ENCODE measurements at regions not wholly inside any gene's neighbourhood (a gene's known extent, or its start where the extent isn't known, plus 50 kb on each side); places are given as distances from the start of the nearest gene placed in this dataset.

DNA sequence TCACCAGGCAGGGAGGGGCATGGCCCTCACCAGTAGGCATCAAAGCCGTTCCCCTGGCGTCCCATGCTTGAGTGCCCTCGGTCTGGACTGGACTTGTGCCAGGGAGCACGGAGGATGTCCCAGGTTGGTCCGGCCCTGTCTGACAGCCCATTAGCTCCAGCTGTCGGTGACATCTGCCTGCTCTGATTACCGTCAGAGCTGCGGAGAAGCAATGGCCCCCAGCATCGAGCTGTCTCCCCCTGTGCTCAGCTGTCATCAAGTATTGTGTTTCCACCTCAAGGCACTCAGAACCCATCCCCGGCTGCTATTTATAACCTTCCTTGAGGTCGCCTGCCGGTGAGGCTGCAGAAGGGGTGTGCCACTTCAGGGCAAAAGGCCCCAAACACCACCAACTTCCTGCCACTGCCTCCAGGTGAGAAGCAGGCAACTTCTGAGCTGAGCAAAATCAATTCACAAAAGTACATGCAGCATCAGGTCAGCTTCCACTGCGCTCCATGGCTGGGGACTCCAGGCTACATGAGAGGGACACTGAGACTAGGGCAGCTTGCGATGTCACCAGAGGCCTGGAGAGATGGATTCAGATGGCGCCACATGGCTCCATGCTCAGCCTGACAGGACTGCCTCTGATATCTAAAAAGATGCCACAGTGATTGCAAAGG, 142.7 kb downstream of the C5orf15 start:
- TF ChIP-seq, protein P1, sequence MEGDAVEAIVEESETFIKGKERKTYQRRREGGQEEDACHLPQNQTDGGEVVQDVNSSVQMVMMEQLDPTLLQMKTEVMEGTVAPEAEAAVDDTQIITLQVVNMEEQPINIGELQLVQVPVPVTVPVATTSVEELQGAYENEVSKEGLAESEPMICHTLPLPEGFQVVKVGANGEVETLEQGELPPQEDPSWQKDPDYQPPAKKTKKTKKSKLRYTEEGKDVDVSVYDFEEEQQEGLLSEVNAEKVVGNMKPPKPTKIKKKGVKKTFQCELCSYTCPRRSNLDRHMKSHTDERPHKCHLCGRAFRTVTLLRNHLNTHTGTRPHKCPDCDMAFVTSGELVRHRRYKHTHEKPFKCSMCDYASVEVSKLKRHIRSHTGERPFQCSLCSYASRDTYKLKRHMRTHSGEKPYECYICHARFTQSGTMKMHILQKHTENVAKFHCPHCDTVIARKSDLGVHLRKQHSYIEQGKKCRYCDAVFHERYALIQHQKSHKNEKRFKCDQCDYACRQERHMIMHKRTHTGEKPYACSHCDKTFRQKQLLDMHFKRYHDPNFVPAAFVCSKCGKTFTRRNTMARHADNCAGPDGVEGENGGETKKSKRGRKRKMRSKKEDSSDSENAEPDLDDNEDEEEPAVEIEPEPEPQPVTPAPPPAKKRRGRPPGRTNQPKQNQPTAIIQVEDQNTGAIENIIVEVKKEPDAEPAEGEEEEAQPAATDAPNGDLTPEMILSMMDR (IDR thresholded peaks at IDR 0.05) = no peak
- no peak for TF ChIP-seq POLR2A (IDR thresholded peaks at IDR 0.05)

Measured in right lobe of liver (tissue), 4 donors.